HG03342 (cell line): ENCODE measurements at regions not wholly inside any gene's neighbourhood (a gene's known extent, or its start where the extent isn't known, plus 50 kb on each side); places are given as distances from the start of the nearest gene placed in this dataset.
"Not testable (repeated sequence)": the region's sequence is repeated elsewhere in the genome, so short reads cannot be mapped to it uniquely, and the experiment has no call there.

Experiments
- ATAC-seq: cut with Tn5 transposase; IDR thresholded peaks from one replicate; pipeline ENCODE4 v1.9.1; 2021; ENCODE audit warnings: mild to moderate bottlenecking, moderate library complexity; ENCODE audit not compliant: unreplicated experiment

- ATAC-seq: no peak
Observed at GRCh38 chr6:167707686-167708500, 118.8 kb upstream of the AFDN start.

GRCh38 chr6:167708501-167709094 lies 118.1 kb upstream of the AFDN start:
- no peak for ATAC-seq

GRCh38 chr6:167709196-167709595 lies 117.5 kb upstream of the AFDN start:
- no peak for ATAC-seq

- not testable (repeated sequence) for ATAC-seq
Observed at GRCh38 chr6:167709776-167710336, 116.9 kb upstream of the AFDN start.

GRCh38 chr6:167710363-167710920 lies 116.3 kb upstream of the AFDN start:
- no peak for ATAC-seq

- ATAC-seq: no peak
Observed at GRCh38 chr6:167711211-167711610, 115.5 kb upstream of the AFDN start.

GRCh38 chr6:167711768-167712730 lies 114.7 kb upstream of the AFDN start:
- ATAC-seq: no peak

- no peak for ATAC-seq
Observed at GRCh38 chr6:167712731-167713475, 113.8 kb upstream of the AFDN start.

GRCh38 chr6:167714152-167714551 lies 112.6 kb upstream of the AFDN start:
- no peak for ATAC-seq

- ATAC-seq: no peak
Observed at GRCh38 chr6:167717455-167717854, 109.3 kb upstream of the AFDN start.

GRCh38 chr6:167717867-167718266 lies 108.8 kb upstream of the AFDN start:
- no peak for ATAC-seq

GRCh38 chr6:167719920-167720319 lies 106.8 kb upstream of the AFDN start:
- no peak for ATAC-seq

GRCh38 chr6:167720456-167721285 lies 106.0 kb upstream of the AFDN start:
- no peak for ATAC-seq

- no peak for ATAC-seq
Observed at GRCh38 chr6:167721291-167721690, 105.4 kb upstream of the AFDN start.

- no peak for ATAC-seq
Observed at GRCh38 chr6:167722634-167723309, 103.9 kb upstream of the AFDN start.

GRCh38 chr6:167726043-167726621 lies 100.6 kb upstream of the AFDN start:
- ATAC-seq: no peak

- no peak for ATAC-seq
Observed at GRCh38 chr6:167730441-167730840, 96.3 kb upstream of the AFDN start.

GRCh38 chr6:167731216-167731615 lies 95.5 kb upstream of the AFDN start:
- no peak for ATAC-seq
